ENCODE measurements at regions not wholly inside any gene's neighbourhood (a gene's known extent, or its start where the extent isn't known, plus 50 kb on each side); places are given as distances from the start of the nearest gene placed in this dataset.

DNA sequence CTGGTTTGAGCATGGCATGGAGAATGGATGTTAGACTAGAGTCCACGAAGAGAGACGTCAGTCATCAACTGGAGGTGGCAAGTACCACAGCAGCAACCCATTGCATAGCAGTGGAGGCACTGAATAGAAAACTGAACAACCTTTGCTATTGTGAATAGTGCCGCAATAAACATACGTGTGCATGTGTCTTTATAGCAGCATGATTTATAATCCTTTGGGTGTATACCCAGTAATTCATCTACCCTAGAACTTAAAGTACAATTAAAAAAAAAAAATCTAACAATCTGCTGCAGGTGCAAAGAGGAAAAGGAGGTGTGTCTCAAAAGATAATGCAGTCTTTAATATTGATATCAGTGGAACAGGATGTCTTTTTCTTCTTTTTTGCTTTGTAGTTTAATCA lies 443.4 kb upstream of the ISX start:
- CTCF ChIA-PET: no interaction called here
- ATAC-seq: no peak
- Histone ChIP-seq H2AFZ (ENCODE audit: low read depth, low read length, poor library complexity, severe bottlenecking) (no peak overlapping the region), H3K27ac (ENCODE audit: low read depth, low read length) (no peak overlapping the region), H3K9ac (ENCODE audit: low read length) (no peak overlapping the region), H3K36me3 (ENCODE audit: control insufficient read depth in 1 of 2, insufficient read depth in 2 of 2, low read length in 2 of 2) (no peaks in the 10 kb centered on the region), H3K9me3 (ENCODE audit: control insufficient read depth in 1 of 2, insufficient read depth in 1 of 2, low read depth in 1 of 2, low read length in 2 of 2) (peaks cover 5 to 10% of the 10 kb centered on the region in 2 experiments; a peak in 2 of 4 replicates), H3K4me1 (ENCODE audit: control insufficient read depth in 1 of 2, insufficient read depth in 2 of 2, low read length in 2 of 2) (no peaks in the 10 kb centered on the region), H4K20me1 (ENCODE audit: insufficient read depth) (no peaks in the 10 kb centered on the region), H3K27me3 (ENCODE audit: insufficient read depth, low read length) (no peaks in the 10 kb centered on the region), H3K9me2 (ENCODE audit: insufficient read depth) (no peaks in the 10 kb centered on the region), H3K4me2 (ENCODE audit: low read length) (no peak overlapping the region), H3K79me2 (ENCODE audit: insufficient read depth, low read length) (no peaks in the 10 kb centered on the region), H3K4me3 (replicated peaks in 1 of 2; ENCODE audit: low read depth in 1 of 2, low read length in 2 of 2) (no peak overlapping the region)
- no peak for DNase-seq (ENCODE audit: low read depth, low spot score)
- RAD21 ChIA-PET (ENCODE audit: low non-redundant PET in 1 of 2, low total read pairs in 2 of 2, uncharacterized antibody in 2 of 2, unreplicated experiment in 2 of 2): no interaction called here
- POLR2A ChIA-PET: no interaction called here
- no TSS peak for BruUV-seq (replicated peaks)
- intact Hi-C loops (cut with micrococcal nuclease): no loop called here
- TF ChIP-seq YY1 (IDR thresholded peaks at IDR 0.05; ENCODE audit: extremely low read depth, insufficient replicate concordance, low read depth, low read length) (no peak), RAD21 (IDR thresholded peaks at IDR 0.05; ENCODE audit: low read depth) (no peak), JUND (IDR thresholded peaks at IDR 0.05) (no peak), SRF (IDR thresholded peaks at IDR 0.05; ENCODE audit: low read depth) (no peak), CBX3 (IDR thresholded peaks at IDR 0.05; ENCODE audit: low read depth) (no peak), ELF1 (IDR thresholded peaks at IDR 0.05; ENCODE audit: borderline replicate concordance, low read depth) (no peak), FOSL1 (IDR thresholded peaks at IDR 0.05; ENCODE audit: low read depth) (no peak), POLR2A (IDR thresholded peaks at IDR 0.05; ENCODE audit: borderline replicate concordance, extremely low read depth, insufficient read depth, insufficient read length) (no peak), SIN3A (IDR thresholded peaks at IDR 0.05; ENCODE audit: low read depth) (no peak), ZNF274 (IDR thresholded peaks at IDR 0.05; ENCODE audit: low read depth, low read length) (no peak), EZH2phosphoT487 (IDR thresholded peaks at IDR 0.05; ENCODE audit: borderline replicate concordance) (no peak)
- TF ChIP-seq, protein P1, sequence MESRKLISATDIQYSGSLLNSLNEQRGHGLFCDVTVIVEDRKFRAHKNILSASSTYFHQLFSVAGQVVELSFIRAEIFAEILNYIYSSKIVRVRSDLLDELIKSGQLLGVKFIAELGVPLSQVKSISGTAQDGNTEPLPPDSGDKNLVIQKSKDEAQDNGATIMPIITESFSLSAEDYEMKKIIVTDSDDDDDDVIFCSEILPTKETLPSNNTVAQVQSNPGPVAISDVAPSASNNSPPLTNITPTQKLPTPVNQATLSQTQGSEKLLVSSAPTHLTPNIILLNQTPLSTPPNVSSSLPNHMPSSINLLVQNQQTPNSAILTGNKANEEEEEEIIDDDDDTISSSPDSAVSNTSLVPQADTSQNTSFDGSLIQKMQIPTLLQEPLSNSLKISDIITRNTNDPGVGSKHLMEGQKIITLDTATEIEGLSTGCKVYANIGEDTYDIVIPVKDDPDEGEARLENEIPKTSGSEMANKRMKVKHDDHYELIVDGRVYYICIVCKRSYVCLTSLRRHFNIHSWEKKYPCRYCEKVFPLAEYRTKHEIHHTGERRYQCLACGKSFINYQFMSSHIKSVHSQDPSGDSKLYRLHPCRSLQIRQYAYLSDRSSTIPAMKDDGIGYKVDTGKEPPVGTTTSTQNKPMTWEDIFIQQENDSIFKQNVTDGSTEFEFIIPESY (IDR thresholded peaks at IDR 0.05; ENCODE audit: extremely low read depth, insufficient replicate concordance, low read length): no peak
- TF ChIP-seq, protein P2, sequence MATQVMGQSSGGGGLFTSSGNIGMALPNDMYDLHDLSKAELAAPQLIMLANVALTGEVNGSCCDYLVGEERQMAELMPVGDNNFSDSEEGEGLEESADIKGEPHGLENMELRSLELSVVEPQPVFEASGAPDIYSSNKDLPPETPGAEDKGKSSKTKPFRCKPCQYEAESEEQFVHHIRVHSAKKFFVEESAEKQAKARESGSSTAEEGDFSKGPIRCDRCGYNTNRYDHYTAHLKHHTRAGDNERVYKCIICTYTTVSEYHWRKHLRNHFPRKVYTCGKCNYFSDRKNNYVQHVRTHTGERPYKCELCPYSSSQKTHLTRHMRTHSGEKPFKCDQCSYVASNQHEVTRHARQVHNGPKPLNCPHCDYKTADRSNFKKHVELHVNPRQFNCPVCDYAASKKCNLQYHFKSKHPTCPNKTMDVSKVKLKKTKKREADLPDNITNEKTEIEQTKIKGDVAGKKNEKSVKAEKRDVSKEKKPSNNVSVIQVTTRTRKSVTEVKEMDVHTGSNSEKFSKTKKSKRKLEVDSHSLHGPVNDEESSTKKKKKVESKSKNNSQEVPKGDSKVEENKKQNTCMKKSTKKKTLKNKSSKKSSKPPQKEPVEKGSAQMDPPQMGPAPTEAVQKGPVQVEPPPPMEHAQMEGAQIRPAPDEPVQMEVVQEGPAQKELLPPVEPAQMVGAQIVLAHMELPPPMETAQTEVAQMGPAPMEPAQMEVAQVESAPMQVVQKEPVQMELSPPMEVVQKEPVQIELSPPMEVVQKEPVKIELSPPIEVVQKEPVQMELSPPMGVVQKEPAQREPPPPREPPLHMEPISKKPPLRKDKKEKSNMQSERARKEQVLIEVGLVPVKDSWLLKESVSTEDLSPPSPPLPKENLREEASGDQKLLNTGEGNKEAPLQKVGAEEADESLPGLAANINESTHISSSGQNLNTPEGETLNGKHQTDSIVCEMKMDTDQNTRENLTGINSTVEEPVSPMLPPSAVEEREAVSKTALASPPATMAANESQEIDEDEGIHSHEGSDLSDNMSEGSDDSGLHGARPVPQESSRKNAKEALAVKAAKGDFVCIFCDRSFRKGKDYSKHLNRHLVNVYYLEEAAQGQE (IDR thresholded peaks at IDR 0.05; ENCODE audit: low read depth): no peak
